Neural progenitor cell (in vitro differentiated cells): ENCODE measurements at regions not wholly inside any gene's neighbourhood (a gene's known extent, or its start where the extent isn't known, plus 50 kb on each side); places are given as distances from the start of the nearest gene placed in this dataset.

Experiments used
- DNase-seq: peaks from one replicate; pipeline ENCODE4 v3.0.0-alpha.2; 2016; ENCODE audit warnings: low spot score
- H2AFZ ChIP-seq: fragments of 200-600 bp; sonication (generic); replicated peaks from 2 replicates; pipeline ENCODE4 v1.6.1; 2016; ENCODE audit warnings: antibody characterized with exemption
- H3F3A ChIP-seq: fragments of 200-600 bp; sonication (generic); 2 replicates; pipeline ENCODE4 v1.6.1; 2016; ENCODE audit warnings: antibody characterized with exemption, low read depth
- H3K27ac ChIP-seq: fragments of 200-600 bp; sonication (generic); 2 replicates; pipeline ENCODE4 v1.5.1; 2016; ENCODE audit warnings: mild to moderate bottlenecking
- H3K27me3 ChIP-seq: fragments of 200-600 bp; sonication (generic); 2 replicates; pipeline ENCODE4 v1.6.1; 2016; ENCODE audit warnings: mild to moderate bottlenecking, moderate library complexity
- H3K36me3 ChIP-seq: fragments of 200-600 bp; sonication (generic); 2 replicates; pipeline ENCODE4 v1.5.1; 2016
- H3K4me1 ChIP-seq: fragments of 200-600 bp; sonication (generic); 2 replicates; pipeline ENCODE4 v1.6.1; 2016; ENCODE audit warnings: mixed run types
- H3K4me2 ChIP-seq: fragments of 200-600 bp; sonication (generic); 2 replicates; pipeline ENCODE4 v1.6.1; 2016
- H3K4me3 ChIP-seq: fragments of 200-600 bp; sonication (generic); 2 replicates; pipeline ENCODE4 v1.5.1; 2016
- H3K79me2 ChIP-seq: fragments of 200-600 bp; sonication (generic); 2 replicates; pipeline ENCODE4 v1.6.1; 2016; ENCODE audit warnings: low read depth
- H3K9ac ChIP-seq: fragments of 200-600 bp; sonication (generic); 2 replicates; pipeline ENCODE4 v1.6.1; 2016
- H3K9me3 ChIP-seq: fragments of 200-600 bp; sonication (generic); 2 replicates; pipeline ENCODE4 v1.5.1; 2016; ENCODE audit warnings: low read depth
- H4K20me1 ChIP-seq: fragments of 200-600 bp; sonication (generic); 2 replicates; pipeline ENCODE4 v1.6.1; 2016; ENCODE audit warnings: low read depth
- H3K27ac Mint-ChIP-seq: 3 replicates; pipeline ENCODE4 v1.8.0; 2021; ENCODE audit warnings: mixed read lengths
- H3K27me3 Mint-ChIP-seq: 2 replicates; pipeline ENCODE4 v1.8.0; 2022; ENCODE audit warnings: low read depth, mild to moderate bottlenecking, inconsistent platforms, moderate library complexity, mixed read lengths; ENCODE audit not compliant: insufficient read depth
- H3K36me3 Mint-ChIP-seq: 3 replicates; pipeline ENCODE4 v1.8.0; 2021; ENCODE audit warnings: mixed read lengths
- H3K4me1 Mint-ChIP-seq: 3 replicates; pipeline ENCODE4 v1.8.0; 2021; ENCODE audit warnings: mixed read lengths
- H3K4me3 Mint-ChIP-seq: 3 replicates; pipeline ENCODE4 v1.8.0; 2021; ENCODE audit warnings: mild to moderate bottlenecking, moderate library complexity, mixed read lengths
- H3K9me3 Mint-ChIP-seq: 3 replicates; pipeline ENCODE4 v1.8.0; 2020; ENCODE audit warnings: mixed read lengths
- EZH2 ChIP-seq: fragments of 200-600 bp; sonication (generic); IDR thresholded peaks from 2 replicates; pipeline ENCODE4 v1.6.1; 2017; ENCODE audit warnings: antibody characterized with exemption, mild to moderate bottlenecking, moderate library complexity
- EZH2phosphoT487 ChIP-seq: fragments of 200-600 bp; sonication (generic); IDR thresholded peaks from 2 replicates; pipeline ENCODE4 v1.6.1; 2017; ENCODE audit warnings: antibody characterized with exemption
- TF ChIP-seq, protein P1 (sequence below): fragments of 200-600 bp; sonication (generic); IDR thresholded peaks from 2 replicates; pipeline ENCODE4 v1.5.1; 2017; ENCODE audit warnings: antibody characterized with exemption, mild to moderate bottlenecking

DNA sequence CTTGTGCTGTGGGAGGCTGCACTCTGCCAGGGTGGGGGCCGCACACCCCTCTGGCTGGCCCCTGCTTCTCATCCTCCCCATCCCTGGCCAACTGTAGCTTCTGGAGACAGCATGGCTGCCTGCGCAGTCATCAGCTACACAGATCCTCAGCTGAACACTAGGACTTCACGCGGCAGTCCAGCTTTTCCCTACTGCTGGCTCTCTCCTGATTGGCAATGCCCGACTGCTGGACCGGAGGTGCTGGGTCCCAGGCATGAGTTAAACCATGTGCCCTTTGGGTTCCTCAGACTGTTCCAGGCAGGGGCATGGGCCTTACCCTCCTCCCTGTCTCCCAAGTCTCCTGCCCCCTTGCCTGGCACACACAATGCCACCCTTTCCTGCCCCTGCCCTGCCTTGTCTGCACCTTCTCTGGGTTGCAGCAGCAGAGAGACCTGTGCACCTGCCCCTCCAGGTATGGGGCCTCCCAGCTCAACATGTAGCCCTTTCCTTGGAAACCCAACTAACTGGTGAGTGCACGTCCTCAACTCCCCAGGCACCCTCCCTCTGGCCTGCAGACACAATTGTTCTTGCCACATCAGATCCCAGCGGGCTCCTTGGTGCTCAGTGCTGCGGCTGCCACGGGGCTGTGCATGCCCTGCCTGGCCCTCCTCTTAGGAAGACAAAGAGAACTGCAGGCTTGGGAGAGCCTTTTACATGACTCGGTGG is 1039.2 kb downstream of the TBC1D22A start:
- no peaks in the 10 kb centered on the region for H3K79me2 ChIP-seq
- H3K4me2 ChIP-seq, result no peak overlapping the region
- no peak for DNase-seq
- H3K4me1 Mint-ChIP-seq, result peaks cover 2% of the 10 kb centered on the region
- H3K27ac Mint-ChIP-seq, result no peak overlapping the region
- no peak overlapping the region for H2AFZ ChIP-seq
- H3F3A ChIP-seq, result no peaks in the 10 kb centered on the region
- no peaks in the 10 kb centered on the region for H4K20me1 ChIP-seq
- H3K9me3 Mint-ChIP-seq, result peaks cover 12% of the 10 kb centered on the region
- H3K36me3 Mint-ChIP-seq, result no peaks in the 10 kb centered on the region
- no peaks in the 10 kb centered on the region for H3K36me3 ChIP-seq
- no peaks in the 10 kb centered on the region for H3K4me1 ChIP-seq
- H3K4me3 Mint-ChIP-seq, result no peak overlapping the region
- H3K27me3 ChIP-seq, result no peaks in the 10 kb centered on the region
- no peak overlapping the region for H3K9ac ChIP-seq
- no peak overlapping the region for H3K4me3 ChIP-seq
- TF ChIP-seq EZH2phosphoT487 (no peak), EZH2 (no peak)
- TF ChIP-seq, protein P1, sequence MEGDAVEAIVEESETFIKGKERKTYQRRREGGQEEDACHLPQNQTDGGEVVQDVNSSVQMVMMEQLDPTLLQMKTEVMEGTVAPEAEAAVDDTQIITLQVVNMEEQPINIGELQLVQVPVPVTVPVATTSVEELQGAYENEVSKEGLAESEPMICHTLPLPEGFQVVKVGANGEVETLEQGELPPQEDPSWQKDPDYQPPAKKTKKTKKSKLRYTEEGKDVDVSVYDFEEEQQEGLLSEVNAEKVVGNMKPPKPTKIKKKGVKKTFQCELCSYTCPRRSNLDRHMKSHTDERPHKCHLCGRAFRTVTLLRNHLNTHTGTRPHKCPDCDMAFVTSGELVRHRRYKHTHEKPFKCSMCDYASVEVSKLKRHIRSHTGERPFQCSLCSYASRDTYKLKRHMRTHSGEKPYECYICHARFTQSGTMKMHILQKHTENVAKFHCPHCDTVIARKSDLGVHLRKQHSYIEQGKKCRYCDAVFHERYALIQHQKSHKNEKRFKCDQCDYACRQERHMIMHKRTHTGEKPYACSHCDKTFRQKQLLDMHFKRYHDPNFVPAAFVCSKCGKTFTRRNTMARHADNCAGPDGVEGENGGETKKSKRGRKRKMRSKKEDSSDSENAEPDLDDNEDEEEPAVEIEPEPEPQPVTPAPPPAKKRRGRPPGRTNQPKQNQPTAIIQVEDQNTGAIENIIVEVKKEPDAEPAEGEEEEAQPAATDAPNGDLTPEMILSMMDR, result no peak
- no peaks in the 10 kb centered on the region for H3K27me3 Mint-ChIP-seq
- no peak overlapping the region for H3K27ac ChIP-seq
- H3K9me3 ChIP-seq, result peaks cover 5% of the 10 kb centered on the region

DNA sequence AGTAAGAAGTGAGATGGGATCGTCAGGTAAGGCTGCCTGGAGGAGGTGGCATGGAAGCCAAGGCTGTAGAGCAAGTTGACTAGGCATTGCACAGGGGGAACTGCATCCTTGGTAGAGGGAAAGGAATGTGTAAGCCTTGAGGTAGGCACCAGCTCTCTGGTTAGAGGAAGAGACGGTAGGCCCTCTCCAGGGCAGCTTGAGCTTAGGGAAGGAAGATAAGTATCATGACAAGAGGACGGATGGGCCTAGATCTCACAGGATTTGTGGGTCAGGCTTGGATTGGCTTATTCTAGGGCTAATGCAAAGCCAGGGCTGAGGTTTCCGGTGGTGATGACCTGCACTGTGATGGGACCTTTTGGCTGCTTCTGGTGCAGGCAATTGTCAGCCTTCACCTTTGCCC is 1035.8 kb downstream of the TBC1D22A start:
- no peaks in the 10 kb centered on the region for H3K36me3 Mint-ChIP-seq
- H3K4me3 Mint-ChIP-seq, result peak overlapping the region; percentile 1
- DNase-seq, result no peak
- Histone ChIP-seq H3K4me2 (no peak overlapping the region), H3K4me3 (no peak overlapping the region), H3K9me3 (peaks cover 5% of the 10 kb centered on the region), H3K27ac (no peak overlapping the region), H3K4me1 (no peaks in the 10 kb centered on the region), H3K36me3 (no peaks in the 10 kb centered on the region), H2AFZ (no peak overlapping the region), H4K20me1 (no peaks in the 10 kb centered on the region), H3F3A (no peaks in the 10 kb centered on the region), H3K79me2 (no peaks in the 10 kb centered on the region), H3K27me3 (no peaks in the 10 kb centered on the region), H3K9ac (no peak overlapping the region)
- H3K9me3 Mint-ChIP-seq, result peaks cover 3% of the 10 kb centered on the region
- peaks cover 3% of the 10 kb centered on the region for H3K4me1 Mint-ChIP-seq
- peaks cover 6% of the 10 kb centered on the region for H3K27me3 Mint-ChIP-seq
- TF ChIP-seq, protein P1, result no peak
- TF ChIP-seq EZH2 (no peak), EZH2phosphoT487 (no peak)
- no peak overlapping the region for H3K27ac Mint-ChIP-seq

DNA sequence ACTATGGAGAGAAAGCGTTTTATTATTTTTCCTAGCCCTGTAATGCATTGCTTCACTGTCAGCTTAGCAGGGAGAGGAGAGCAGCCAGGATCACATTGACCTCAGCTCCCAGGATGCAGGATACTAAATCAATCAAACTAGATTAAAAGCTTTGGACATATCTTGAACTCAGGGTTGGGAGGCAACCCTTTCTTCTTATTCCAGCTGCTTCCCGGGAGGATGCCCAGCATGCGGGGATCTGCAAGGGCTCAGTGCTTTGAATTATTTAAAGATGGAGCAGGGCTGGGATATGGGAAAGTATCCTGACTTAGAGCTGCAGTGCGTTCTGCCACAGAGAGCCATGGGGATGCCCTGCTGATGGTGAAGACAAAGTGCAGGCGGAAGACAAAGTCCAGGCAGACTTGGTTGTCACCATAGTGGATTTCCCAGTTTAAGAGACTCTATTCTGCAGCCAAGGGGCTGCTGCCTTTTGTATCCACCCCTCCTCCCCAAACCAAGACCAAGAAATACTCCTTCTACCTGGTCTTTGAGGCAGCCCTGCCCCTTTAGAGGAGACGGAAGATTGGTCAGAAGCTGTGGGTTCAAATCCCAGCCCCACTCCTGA is 1035.0 kb downstream of the TBC1D22A start:
- Mint-ChIP-seq H3K27ac (no peak overlapping the region), H3K27me3 (peaks cover 6% of the 10 kb centered on the region), H3K36me3 (no peaks in the 10 kb centered on the region), H3K4me1 (peaks cover 3% of the 10 kb centered on the region), H3K9me3 (peaks cover 3% of the 10 kb centered on the region), H3K4me3 (no peak overlapping the region)
- no peak overlapping the region for H3K4me2 ChIP-seq
- TF ChIP-seq EZH2phosphoT487, result no peak
- no peak overlapping the region for H2AFZ ChIP-seq
- no peak for DNase-seq
- no peaks in the 10 kb centered on the region for H3K4me1 ChIP-seq
- H3K27me3 ChIP-seq, result no peaks in the 10 kb centered on the region
- H3K27ac ChIP-seq, result no peak overlapping the region
- no peak overlapping the region for H3K4me3 ChIP-seq
- H3K79me2 ChIP-seq, result no peaks in the 10 kb centered on the region
- H3K9ac ChIP-seq, result no peak overlapping the region
- H4K20me1 ChIP-seq, result no peaks in the 10 kb centered on the region
- no peaks in the 10 kb centered on the region for H3K36me3 ChIP-seq
- H3K9me3 ChIP-seq, result peaks cover 5% of the 10 kb centered on the region
- H3F3A ChIP-seq, result no peaks in the 10 kb centered on the region
